ENCODE measurements at regions not wholly inside any gene's neighbourhood (a gene's known extent, or its start where the extent isn't known, plus 50 kb on each side); places are given as distances from the start of the nearest gene placed in this dataset.

DNA sequence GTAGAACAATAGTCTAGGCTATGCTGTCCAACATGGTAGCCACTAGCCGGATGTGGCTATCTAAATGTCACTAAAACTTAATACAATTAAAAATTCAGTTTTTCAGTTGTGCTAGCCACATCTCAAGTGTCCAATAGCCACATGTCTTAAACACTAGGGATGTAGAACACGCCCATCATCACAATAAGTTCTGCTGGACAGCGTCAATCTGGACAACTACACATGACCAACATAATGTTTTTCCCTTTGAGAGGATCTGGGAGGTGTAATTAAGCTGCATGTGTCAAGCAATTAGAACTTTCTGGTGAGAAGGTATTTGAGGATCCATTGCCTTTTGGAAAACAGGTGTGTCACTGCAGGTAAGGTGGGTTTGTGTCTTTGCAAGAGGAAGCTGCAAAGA lies 424.6 kb upstream of the WWC1 start:
- Histone ChIP-seq H3K27ac (no peak overlapping the region), H3K4me3 (no peak overlapping the region)
- DNase-seq (ENCODE audit: low spot score), result no peak
- TF ChIP-seq, protein P1, sequence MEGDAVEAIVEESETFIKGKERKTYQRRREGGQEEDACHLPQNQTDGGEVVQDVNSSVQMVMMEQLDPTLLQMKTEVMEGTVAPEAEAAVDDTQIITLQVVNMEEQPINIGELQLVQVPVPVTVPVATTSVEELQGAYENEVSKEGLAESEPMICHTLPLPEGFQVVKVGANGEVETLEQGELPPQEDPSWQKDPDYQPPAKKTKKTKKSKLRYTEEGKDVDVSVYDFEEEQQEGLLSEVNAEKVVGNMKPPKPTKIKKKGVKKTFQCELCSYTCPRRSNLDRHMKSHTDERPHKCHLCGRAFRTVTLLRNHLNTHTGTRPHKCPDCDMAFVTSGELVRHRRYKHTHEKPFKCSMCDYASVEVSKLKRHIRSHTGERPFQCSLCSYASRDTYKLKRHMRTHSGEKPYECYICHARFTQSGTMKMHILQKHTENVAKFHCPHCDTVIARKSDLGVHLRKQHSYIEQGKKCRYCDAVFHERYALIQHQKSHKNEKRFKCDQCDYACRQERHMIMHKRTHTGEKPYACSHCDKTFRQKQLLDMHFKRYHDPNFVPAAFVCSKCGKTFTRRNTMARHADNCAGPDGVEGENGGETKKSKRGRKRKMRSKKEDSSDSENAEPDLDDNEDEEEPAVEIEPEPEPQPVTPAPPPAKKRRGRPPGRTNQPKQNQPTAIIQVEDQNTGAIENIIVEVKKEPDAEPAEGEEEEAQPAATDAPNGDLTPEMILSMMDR (IDR thresholded peaks at IDR 0.05), result no peak

GRCh38 chr5:167867281-167867680 lies 424.2 kb upstream of the WWC1 start:
- H3K27ac ChIP-seq, result no peak overlapping the region
- DNase-seq (ENCODE audit: low spot score), result no peak
- TF ChIP-seq, protein P1 (IDR thresholded peaks at IDR 0.05), result no peak
- no peak overlapping the region for H3K4me3 ChIP-seq

GRCh38 chr5:167869125-167869524 lies 422.3 kb upstream of the WWC1 start:
- H3K27ac ChIP-seq, result no peak overlapping the region
- TF ChIP-seq, protein P1 (IDR thresholded peaks at IDR 0.05), result no peak
- H3K4me3 ChIP-seq, result no peak overlapping the region
- no peak for DNase-seq (ENCODE audit: low spot score)

GRCh38 chr5:167870055-167870454 lies 421.4 kb upstream of the WWC1 start:
- Histone ChIP-seq H3K27ac (no peak overlapping the region), H3K4me3 (no peak overlapping the region)
- no peak for DNase-seq (ENCODE audit: low spot score)
- TF ChIP-seq, protein P1 (IDR thresholded peaks at IDR 0.05), result no peak

DNA sequence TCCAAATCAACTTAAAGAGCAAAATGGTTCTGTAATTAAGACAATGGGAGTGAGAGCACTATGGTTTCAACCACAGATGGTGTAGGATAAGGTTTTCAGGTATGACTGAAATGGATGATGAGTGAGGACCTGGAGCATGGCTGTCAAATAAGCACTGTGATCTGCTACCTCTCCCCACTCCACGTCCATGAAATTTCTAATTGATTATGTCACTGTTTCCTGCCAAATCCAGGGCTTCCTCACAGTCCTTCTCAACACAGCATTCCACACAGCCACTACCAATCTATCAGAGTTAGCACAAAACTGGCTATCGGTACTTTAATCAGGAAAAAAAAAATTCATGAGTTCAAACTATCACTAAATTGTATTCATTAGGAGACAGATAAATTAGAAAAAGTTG lies 420.4 kb upstream of the WWC1 start:
- Histone ChIP-seq H3K4me3 (no peak overlapping the region), H3K27ac (no peak overlapping the region)
- TF ChIP-seq, protein P1 (IDR thresholded peaks at IDR 0.05), result no peak
- DNase-seq (ENCODE audit: low spot score), result no peak

DNA sequence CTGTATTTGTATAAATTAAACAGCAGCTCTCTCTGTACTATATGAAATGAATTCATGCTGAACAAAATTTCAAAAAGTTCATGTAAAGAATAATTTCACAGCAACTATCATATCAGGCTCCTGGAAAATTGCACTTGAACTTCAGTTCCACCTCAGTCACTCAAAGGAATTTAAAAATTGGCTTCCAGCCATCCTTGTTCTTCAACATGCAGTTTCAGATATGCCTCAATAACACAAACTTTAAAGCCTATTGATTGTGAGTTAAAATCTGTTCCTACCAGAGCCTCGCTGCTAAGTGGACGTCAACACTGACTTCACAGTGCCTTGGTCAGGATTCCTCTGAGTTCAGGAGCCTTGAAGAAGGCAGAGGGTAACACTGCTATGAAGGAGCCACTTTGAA lies 418.7 kb upstream of the WWC1 start:
- no peak overlapping the region for H3K27ac ChIP-seq
- no peak for DNase-seq (ENCODE audit: low spot score)
- no peak overlapping the region for H3K4me3 ChIP-seq
- TF ChIP-seq, protein P1 (IDR thresholded peaks at IDR 0.05), result no peak

- TF ChIP-seq, protein P1 (IDR thresholded peaks at IDR 0.05), result no peak
- Histone ChIP-seq H3K4me3 (no peak overlapping the region), H3K27ac (no peak overlapping the region)
- no peak for DNase-seq (ENCODE audit: low spot score)
These were observed 414.2 kb upstream of the WWC1 start for GRCh38 chr5:167877114-167877722.
